22Rv1 (cell line): ENCODE measurements at regions not wholly inside any gene's neighbourhood (a gene's known extent, or its start where the extent isn't known, plus 50 kb on each side); places are given as distances from the start of the nearest gene placed in this dataset.

Source experiments
- ZFX ChIP-seq: fragments of 450-650 bp; IDR thresholded peaks from 2 replicates; pipeline ENCODE4 v1.6.1; 2017; ENCODE audit warnings: antibody characterized with exemption, borderline replicate concordance
- TF ChIP-seq, protein P1 (sequence below): fragments of 450-650 bp; IDR thresholded peaks from 2 replicates; pipeline ENCODE4 v1.5.1; 2017; ENCODE audit warnings: mild to moderate bottlenecking

DNA sequence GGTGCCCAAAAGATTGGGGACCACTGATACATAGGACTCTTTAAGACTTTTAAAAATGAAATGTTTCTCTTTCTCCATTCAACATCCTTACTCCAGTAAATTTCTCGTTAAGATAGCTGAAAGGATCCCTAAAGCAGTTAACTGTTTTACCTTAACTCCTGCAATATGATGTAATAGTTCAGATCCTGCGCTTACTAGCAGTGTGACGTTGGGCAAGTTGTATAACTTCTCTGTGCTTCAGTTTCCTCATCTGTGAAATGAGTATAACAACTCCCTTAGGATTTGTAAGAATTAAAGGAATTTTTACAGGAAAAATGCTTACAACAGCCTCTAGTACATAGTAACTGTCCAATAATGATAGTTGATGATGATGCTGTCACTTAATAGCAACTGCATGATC is 158.9 kb downstream of the TANC2 start:
- TF ChIP-seq, protein P1, sequence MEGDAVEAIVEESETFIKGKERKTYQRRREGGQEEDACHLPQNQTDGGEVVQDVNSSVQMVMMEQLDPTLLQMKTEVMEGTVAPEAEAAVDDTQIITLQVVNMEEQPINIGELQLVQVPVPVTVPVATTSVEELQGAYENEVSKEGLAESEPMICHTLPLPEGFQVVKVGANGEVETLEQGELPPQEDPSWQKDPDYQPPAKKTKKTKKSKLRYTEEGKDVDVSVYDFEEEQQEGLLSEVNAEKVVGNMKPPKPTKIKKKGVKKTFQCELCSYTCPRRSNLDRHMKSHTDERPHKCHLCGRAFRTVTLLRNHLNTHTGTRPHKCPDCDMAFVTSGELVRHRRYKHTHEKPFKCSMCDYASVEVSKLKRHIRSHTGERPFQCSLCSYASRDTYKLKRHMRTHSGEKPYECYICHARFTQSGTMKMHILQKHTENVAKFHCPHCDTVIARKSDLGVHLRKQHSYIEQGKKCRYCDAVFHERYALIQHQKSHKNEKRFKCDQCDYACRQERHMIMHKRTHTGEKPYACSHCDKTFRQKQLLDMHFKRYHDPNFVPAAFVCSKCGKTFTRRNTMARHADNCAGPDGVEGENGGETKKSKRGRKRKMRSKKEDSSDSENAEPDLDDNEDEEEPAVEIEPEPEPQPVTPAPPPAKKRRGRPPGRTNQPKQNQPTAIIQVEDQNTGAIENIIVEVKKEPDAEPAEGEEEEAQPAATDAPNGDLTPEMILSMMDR = no peak
- TF ChIP-seq ZFX = no peak
